ENCODE measurements at regions not wholly inside any gene's neighbourhood (a gene's known extent, or its start where the extent isn't known, plus 50 kb on each side); places are given as distances from the start of the nearest gene placed in this dataset.

- no peak for DNase-seq (ENCODE audit: low read depth)
- TF ChIP-seq, protein P1, sequence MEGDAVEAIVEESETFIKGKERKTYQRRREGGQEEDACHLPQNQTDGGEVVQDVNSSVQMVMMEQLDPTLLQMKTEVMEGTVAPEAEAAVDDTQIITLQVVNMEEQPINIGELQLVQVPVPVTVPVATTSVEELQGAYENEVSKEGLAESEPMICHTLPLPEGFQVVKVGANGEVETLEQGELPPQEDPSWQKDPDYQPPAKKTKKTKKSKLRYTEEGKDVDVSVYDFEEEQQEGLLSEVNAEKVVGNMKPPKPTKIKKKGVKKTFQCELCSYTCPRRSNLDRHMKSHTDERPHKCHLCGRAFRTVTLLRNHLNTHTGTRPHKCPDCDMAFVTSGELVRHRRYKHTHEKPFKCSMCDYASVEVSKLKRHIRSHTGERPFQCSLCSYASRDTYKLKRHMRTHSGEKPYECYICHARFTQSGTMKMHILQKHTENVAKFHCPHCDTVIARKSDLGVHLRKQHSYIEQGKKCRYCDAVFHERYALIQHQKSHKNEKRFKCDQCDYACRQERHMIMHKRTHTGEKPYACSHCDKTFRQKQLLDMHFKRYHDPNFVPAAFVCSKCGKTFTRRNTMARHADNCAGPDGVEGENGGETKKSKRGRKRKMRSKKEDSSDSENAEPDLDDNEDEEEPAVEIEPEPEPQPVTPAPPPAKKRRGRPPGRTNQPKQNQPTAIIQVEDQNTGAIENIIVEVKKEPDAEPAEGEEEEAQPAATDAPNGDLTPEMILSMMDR (conservative IDR thresholded peaks at IDR 0.05; ENCODE audit: low read depth, low read length), result peak; percentile 79
- H3K4me3 ChIP-seq (ENCODE audit: low read depth, low read length), result no peak overlapping the region
Measured at GRCh38 chr1:29655945-29656850, 419.9 kb downstream of the PTPRU start.

DNA sequence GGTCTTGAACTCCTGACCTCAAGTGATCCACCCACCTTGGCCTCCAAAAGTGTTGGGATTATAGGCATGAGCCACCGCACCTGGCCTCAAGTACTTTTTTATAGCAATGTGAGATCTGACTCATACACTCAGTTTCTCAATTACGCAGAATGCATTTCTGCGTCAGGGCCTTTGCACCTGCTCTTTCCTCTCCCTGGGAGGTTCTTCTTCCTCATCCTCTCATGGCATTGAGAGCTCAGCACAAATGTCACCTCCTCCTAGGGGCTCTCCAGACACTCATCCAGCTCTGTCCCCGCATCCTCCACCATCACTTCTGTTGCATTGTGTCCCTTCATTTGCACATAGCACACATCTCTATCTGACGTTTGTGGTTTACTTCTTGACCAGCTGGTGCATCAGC, 418.8 kb downstream of the PTPRU start:
- no peak for DNase-seq (ENCODE audit: low read depth)
- no peak overlapping the region for H3K4me3 ChIP-seq (ENCODE audit: low read depth, low read length)
- TF ChIP-seq, protein P1 (conservative IDR thresholded peaks at IDR 0.05; ENCODE audit: low read depth, low read length), result no peak

DNA sequence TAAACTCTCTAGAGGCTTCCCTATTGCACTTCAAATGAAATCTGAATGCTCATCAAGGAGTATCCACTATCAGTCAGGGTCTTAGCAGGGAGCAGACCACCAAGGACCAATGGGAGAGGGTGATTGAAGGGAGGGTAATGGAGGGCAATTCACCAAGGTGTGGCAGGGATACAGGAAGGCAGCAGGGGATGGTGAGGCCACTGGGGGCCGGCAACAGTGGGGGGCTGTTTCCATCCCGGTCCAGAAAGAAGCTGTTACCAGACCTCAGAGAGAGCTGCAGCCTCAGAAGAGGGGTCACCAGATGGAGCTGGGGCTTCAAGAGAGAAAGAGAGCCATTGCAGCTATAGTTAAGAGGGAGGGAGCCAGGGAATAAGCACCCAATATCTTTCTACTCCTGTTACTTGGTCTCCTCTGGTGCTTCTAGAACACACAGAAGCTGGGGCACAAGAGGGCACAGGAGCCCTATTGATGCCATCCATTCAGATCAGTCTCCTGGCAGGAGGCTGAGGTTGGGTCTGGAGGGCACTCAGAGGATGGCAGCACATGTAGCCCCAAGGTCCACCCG, 417.6 kb downstream of the PTPRU start:
- no peak overlapping the region for H3K4me3 ChIP-seq (ENCODE audit: low read depth, low read length)
- no peak for DNase-seq (ENCODE audit: low read depth)
- TF ChIP-seq, protein P1 (conservative IDR thresholded peaks at IDR 0.05; ENCODE audit: low read depth, low read length), result no peak

GRCh38 chr1:29653034-29653810, 416.9 kb downstream of the PTPRU start:
- H3K4me3 ChIP-seq (ENCODE audit: low read depth, low read length), result no peak overlapping the region
- TF ChIP-seq, protein P1 (conservative IDR thresholded peaks at IDR 0.05; ENCODE audit: low read depth, low read length), result no peak
- no peak for DNase-seq (ENCODE audit: low read depth)

DNA sequence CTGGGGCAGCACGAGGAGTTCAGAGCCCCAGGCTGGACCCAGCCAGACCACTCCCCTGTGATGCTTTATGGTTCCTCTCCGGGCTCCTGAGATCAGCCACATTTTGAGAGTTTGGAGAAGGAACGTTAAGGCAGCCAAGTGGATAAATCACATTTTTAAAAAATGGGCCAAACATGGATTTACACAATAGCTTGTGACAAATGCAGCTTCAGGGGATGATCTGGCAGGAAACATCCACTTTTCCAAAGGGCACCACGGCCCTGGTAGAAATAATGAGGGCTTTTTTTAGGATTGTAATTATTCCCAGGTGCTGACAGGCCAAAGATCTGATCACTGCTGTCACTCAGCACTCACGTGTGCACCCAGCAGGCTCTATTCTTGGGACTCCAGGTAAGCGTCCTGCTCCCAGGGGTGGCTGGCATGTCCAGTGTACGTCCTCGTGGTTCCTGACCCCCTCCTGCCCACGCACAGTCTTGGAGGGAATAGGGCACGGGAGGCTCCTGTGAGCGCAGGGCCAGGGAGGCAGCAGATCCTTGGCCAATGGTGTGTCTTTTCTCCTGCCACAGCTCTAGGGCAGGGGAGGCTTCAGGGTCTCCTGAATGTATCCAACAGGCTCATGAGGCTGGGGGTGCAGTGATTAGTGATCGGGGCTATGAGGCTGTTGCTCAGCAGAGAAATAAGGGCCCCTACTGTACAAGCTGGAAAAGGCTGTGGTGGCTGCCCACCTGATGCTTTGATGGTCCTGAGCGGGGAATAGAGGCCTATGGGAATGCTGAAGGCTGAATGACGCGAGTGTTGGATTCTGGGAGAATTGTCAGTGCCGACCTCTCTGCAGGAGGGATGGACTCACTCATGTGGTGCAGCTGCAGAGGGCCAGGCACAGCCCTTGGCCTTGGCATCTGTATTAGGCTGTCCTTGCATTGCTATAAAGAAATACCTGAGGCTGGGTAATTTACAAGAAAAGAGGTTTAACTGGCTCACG, 415.7 kb downstream of the PTPRU start:
- no peak overlapping the region for H3K4me3 ChIP-seq (ENCODE audit: low read depth, low read length)
- no peak for DNase-seq (ENCODE audit: low read depth)
- TF ChIP-seq, protein P1 (conservative IDR thresholded peaks at IDR 0.05; ENCODE audit: low read depth, low read length), result no peak

DNA sequence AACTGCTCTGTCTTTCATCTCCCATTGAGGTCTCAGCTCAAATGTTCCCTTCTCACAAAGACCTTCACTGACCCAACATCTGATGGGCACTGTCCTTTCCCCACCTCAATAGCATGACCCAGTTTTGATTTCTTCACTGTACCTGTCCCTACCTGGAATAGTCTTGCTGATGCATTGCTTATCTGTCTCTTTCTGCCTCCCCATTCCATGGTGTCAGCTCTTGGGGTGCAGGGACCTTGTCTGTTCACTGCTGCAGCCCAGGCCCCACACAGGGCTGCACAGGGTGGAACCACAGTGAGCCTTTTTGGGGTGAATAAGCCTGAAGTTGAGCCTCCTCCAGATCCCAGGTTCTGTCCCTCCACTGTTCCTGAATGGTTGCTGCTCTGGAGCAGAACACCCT, 414.9 kb downstream of the PTPRU start:
- no peak overlapping the region for H3K4me3 ChIP-seq (ENCODE audit: low read depth, low read length)
- no peak for DNase-seq (ENCODE audit: low read depth)
- TF ChIP-seq, protein P1 (conservative IDR thresholded peaks at IDR 0.05; ENCODE audit: low read depth, low read length), result no peak

Measured in epithelial cell of proximal tubule (primary cell).